GM23248 (cell line): ENCODE measurements at regions not wholly inside any gene's neighbourhood (a gene's known extent, or its start where the extent isn't known, plus 50 kb on each side); places are given as distances from the start of the nearest gene placed in this dataset.

Experiments
- DNase-seq: peaks from one replicate; pipeline ENCODE4 v3.0.0-alpha.2; 2015
- H2AFZ ChIP-seq: fragments of 200-600 bp; sonication (generic); 2 replicates; pipeline ENCODE4 v1.6.1; 2016; ENCODE audit warnings: antibody characterized with exemption
- H3F3A ChIP-seq: fragments of 200-600 bp; sonication (generic); 2 replicates; pipeline ENCODE4 v1.6.1; 2016; ENCODE audit warnings: mild to moderate bottlenecking, antibody characterized with exemption, mixed run types; ENCODE audit not compliant: insufficient read depth
- H3K27ac ChIP-seq: fragments of 200-600 bp; sonication (generic); 2 replicates; pipeline ENCODE4 v1.5.1; 2016; ENCODE audit warnings: mild to moderate bottlenecking
- H3K27me3 ChIP-seq: fragments of 200-600 bp; sonication (generic); replicated peaks from 2 replicates; pipeline ENCODE4 v1.6.1; 2016; ENCODE audit warnings: mild to moderate bottlenecking; ENCODE audit not compliant: insufficient read depth
- H3K36me3 ChIP-seq: fragments of 200-600 bp; sonication (generic); 2 replicates; pipeline ENCODE4 v1.6.1; 2016; ENCODE audit warnings: low read depth, mild to moderate bottlenecking
- H3K4me1 ChIP-seq: fragments of 200-600 bp; sonication (generic); 2 replicates; pipeline ENCODE4 v1.6.1; 2016; ENCODE audit warnings: mild to moderate bottlenecking; ENCODE audit not compliant: insufficient read depth
- H3K4me2 ChIP-seq: fragments of 200-600 bp; sonication (generic); one replicate; pipeline ENCODE4 v1.6.1; 2016; ENCODE audit warnings: mild to moderate bottlenecking; ENCODE audit not compliant: unreplicated experiment
- H3K4me3 ChIP-seq: fragments of 200-600 bp; sonication (generic); 2 replicates; pipeline ENCODE4 v1.5.1; 2016; ENCODE audit warnings: mild to moderate bottlenecking
- H3K79me2 ChIP-seq: fragments of 200-600 bp; sonication (generic); 2 replicates; pipeline ENCODE4 v1.6.1; 2016; ENCODE audit warnings: mild to moderate bottlenecking; ENCODE audit not compliant: insufficient read depth
- H3K9ac ChIP-seq: fragments of 200-600 bp; sonication (generic); 2 replicates; pipeline ENCODE4 v1.6.1; 2016; ENCODE audit warnings: mild to moderate bottlenecking
- H3K9me2 ChIP-seq: fragments of 200-600 bp; sonication (generic); 2 replicates; pipeline ENCODE4 v1.6.1; 2016; ENCODE audit warnings: mixed run types, mild to moderate bottlenecking, moderate library complexity; ENCODE audit not compliant: insufficient read depth
- H3K9me3 ChIP-seq: fragments of 200-600 bp; sonication (generic); one replicate; pipeline ENCODE4 v1.6.1; 2017; ENCODE audit warnings: low read depth
- H4K20me1 ChIP-seq: fragments of 200-600 bp; sonication (generic); 2 replicates; pipeline ENCODE4 v1.6.0; 2016; ENCODE audit not compliant: insufficient read depth
- EZH2 ChIP-seq: fragments of 200-600 bp; sonication (generic); IDR thresholded peaks from 2 replicates; pipeline ENCODE4 v1.6.1; 2018; ENCODE audit warnings: antibody characterized with exemption, mild to moderate bottlenecking; ENCODE audit not compliant: insufficient read depth, poor library complexity, severe bottlenecking
- EZH2phosphoT487 ChIP-seq: fragments of 200-600 bp; sonication (generic); IDR thresholded peaks from 2 replicates; pipeline ENCODE4 v1.6.1; 2018; ENCODE audit warnings: antibody characterized with exemption, moderate library complexity, mild to moderate bottlenecking, low read depth; ENCODE audit not compliant: insufficient read depth
- WGBS, 2 experiments: methylation state at CpG; one replicate each; pipeline ENCODE4 v1.1.6; 2015 to 2017; ENCODE audit warnings: low lambda C conversion rate in 2 of 2, low coverage in 1 of 2; ENCODE audit errors: missing lambda C conversion rate in 2 of 2; 5-methylcytosine and 5-hydroxymethylcytosine counted together
- in situ Hi-C: fragments of 300-500 bp; cut with MboI; formaldehyde crosslinking; loops from 2 replicates; pipeline ENCODE4 v1.15.0; 2020

DNA sequence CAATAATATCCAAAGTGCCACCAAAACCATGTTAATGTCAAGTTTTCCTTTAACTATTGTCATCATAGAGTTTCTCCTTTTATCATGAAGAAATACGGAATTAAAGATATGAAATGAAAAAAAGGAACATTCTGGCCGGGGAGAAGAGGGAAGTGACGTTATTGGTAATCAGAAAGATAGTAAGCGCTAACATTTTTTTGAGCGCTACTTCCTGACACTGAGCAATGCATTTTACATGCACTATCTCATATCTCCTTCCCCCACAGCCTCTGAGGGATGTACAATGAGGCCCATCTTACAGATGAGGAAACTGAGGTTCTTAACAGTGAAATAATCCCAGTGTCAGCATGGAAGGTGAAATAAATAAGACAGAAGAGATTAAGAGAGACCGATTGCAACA lies 410.9 kb downstream of the SOX9 start:
- Histone ChIP-seq H3K4me3 (no peak overlapping the region), H3K36me3 (no peaks in the 10 kb centered on the region), H3K4me1 (no peaks in the 10 kb centered on the region), H3K4me2 (no peak overlapping the region), H3K79me2 (peaks cover 67% of the 10 kb centered on the region), H2AFZ (no peak overlapping the region), H3K9me3 (no peaks in the 10 kb centered on the region), H4K20me1 (no peaks in the 10 kb centered on the region), H3K27me3 (no peaks in the 10 kb centered on the region), H3F3A (no peaks in the 10 kb centered on the region), H3K27ac (no peak overlapping the region), H3K9ac (no peak overlapping the region), H3K9me2 (no peaks in the 10 kb centered on the region)
- WGBS, 2 experiments: 88 to 91% methylated on average over 6 of the region's 6 CpGs
- in situ Hi-C loops: loop anchor here (10.0 to 25.0 kb wide), 7 partner anchors 197 to 1894 kb away; no protein-coding TSS in a partner anchor
- TF ChIP-seq EZH2 (no peak), EZH2phosphoT487 (no peak)
- no peak for DNase-seq

DNA sequence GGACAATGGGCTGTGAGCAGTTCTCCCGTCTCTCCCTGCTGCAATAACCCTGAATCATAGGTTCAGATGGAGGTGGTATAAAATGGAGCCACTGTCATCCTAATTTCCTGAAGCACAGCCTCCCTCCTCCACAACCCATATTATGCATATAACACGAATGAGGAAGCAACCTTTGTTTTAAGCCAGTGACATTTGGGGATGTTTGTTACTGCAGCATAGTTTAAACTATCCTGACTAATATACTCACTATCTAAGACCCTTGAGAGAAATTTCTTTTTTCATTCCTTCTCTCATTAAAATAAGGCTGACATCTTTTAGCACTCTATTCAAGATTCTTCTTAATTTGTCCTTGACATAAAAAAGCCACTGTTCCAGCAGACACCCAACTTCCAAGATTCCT lies 413.4 kb downstream of the SOX9 start:
- H3K4me1 ChIP-seq: no peaks in the 10 kb centered on the region
- no peak overlapping the region for H3K4me2 ChIP-seq
- H4K20me1 ChIP-seq: no peaks in the 10 kb centered on the region
- H3K36me3 ChIP-seq: no peaks in the 10 kb centered on the region
- no peaks in the 10 kb centered on the region for H3K9me3 ChIP-seq
- no peak overlapping the region for H3K9ac ChIP-seq
- H3K9me2 ChIP-seq: no peaks in the 10 kb centered on the region
- no peak overlapping the region for H3K27ac ChIP-seq
- whole genome bisulfite sequencing, 2 experiments: 90 to 94% methylated on average over 2 of the region's 2 CpGs
- peaks cover 64% of the 10 kb centered on the region for H3K79me2 ChIP-seq
- TF ChIP-seq EZH2: no peak
- TF ChIP-seq EZH2phosphoT487: no peak
- in situ Hi-C loops: loop anchor here (10.0 to 25.0 kb wide), 7 partner anchors 199 to 1897 kb away; no protein-coding TSS in a partner anchor
- no peak overlapping the region for H3K4me3 ChIP-seq
- no peaks in the 10 kb centered on the region for H3F3A ChIP-seq
- no peak for DNase-seq
- H3K27me3 ChIP-seq: no peaks in the 10 kb centered on the region
- no peak overlapping the region for H2AFZ ChIP-seq

DNA sequence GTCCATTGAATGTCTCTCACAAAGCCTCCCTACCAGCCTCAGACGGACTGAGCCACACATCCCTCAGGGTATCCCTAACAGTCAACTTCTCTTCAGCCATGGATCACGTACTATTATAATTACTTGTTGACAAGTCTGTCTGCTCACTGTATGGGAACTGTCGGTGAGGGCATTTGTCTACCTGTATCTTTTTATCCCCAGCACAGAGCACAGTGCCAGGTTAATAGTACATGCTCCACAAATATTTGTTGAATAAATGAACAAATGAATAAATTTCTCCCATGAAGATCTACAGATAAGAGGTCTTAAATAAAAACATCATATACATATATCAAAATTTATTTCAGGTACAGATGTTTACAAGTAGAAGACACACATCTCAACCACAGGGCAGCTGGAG lies 414.0 kb downstream of the SOX9 start:
- peaks cover 3% of the 10 kb centered on the region; the same call in 1 of the 2 replicates for H3K4me1 ChIP-seq
- H3K4me2 ChIP-seq: no peak overlapping the region
- no peaks in the 10 kb centered on the region for H4K20me1 ChIP-seq
- H2AFZ ChIP-seq: no peak overlapping the region
- DNase-seq: no peak
- no peaks in the 10 kb centered on the region for H3F3A ChIP-seq
- no peaks in the 10 kb centered on the region for H3K9me3 ChIP-seq
- in situ Hi-C loops: loop anchor here (10.0 to 25.0 kb wide), 7 partner anchors 200 to 1897 kb away; no protein-coding TSS in a partner anchor
- no peak overlapping the region for H3K4me3 ChIP-seq
- H3K9ac ChIP-seq: no peak overlapping the region
- no peaks in the 10 kb centered on the region for H3K9me2 ChIP-seq
- WGBS, 2 experiments: 97 to 98% methylated on average over 3 of the region's 3 CpGs
- no peak overlapping the region for H3K27ac ChIP-seq
- TF ChIP-seq EZH2: no peak
- peaks cover 61% of the 10 kb centered on the region for H3K79me2 ChIP-seq
- H3K36me3 ChIP-seq: no peaks in the 10 kb centered on the region
- no peaks in the 10 kb centered on the region for H3K27me3 ChIP-seq

DNA sequence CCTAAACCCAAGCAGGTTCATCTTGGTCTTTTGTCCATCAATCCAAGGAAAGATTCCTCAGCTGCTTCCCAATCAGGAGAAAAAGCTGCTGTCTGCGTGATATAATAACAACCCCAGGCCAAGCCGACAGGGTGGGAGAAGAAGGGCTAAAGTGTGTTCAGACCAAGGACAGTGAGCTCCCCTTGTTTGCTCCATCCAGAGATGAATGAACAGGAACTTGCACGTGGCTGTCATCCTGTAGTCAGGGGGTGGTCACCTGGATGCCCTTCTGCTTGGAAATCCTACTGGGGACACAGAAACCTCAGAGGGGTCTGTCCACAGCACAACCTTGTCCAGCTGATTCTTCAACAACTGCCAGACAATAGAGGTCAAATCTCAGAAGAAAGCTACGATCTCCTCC lies 414.5 kb downstream of the SOX9 start:
- Histone ChIP-seq H3K9me3 (no peaks in the 10 kb centered on the region), H2AFZ (no peak overlapping the region), H3K36me3 (no peaks in the 10 kb centered on the region), H3K79me2 (peaks cover 55% of the 10 kb centered on the region), H4K20me1 (no peaks in the 10 kb centered on the region), H3K9me2 (no peaks in the 10 kb centered on the region), H3K9ac (no peak overlapping the region), H3K27me3 (no peaks in the 10 kb centered on the region), H3F3A (no peaks in the 10 kb centered on the region), H3K4me2 (no peak overlapping the region), H3K4me3 (no peak overlapping the region), H3K27ac (no peak overlapping the region), H3K4me1 (peaks cover 4% of the 10 kb centered on the region; the same call in 1 of the 2 replicates)
- WGBS, 2 experiments: 93% methylated on average over 4 of the region's 4 CpGs
- DNase-seq: no peak
- in situ Hi-C loops: loop anchor here (10.0 to 25.0 kb wide), 7 partner anchors 201 to 1898 kb away; no protein-coding TSS in a partner anchor
- TF ChIP-seq EZH2 (no peak), EZH2phosphoT487 (no peak)

DNA sequence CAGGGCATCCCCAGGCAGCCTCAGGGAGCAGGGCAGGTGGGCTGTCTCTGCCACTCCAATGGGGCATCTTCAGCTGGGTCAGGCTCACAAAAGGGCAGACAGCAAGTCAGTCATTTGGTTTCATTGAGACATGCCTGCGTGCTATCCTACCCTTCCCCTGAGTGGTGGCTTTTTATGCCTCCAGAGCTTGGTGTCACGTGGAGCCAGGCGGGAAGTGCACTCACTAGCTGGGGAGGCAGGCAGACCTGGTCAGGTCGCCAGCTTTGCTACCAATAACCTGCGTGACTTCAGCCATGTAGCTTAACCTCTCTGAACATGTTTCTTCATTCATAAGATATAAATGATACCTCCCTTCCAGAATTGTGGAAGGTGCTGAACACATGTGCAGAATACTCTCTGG lies 415.0 kb downstream of the SOX9 start:
- H3K79me2 ChIP-seq: peaks cover 51% of the 10 kb centered on the region
- in situ Hi-C loops: loop anchor here (10.0 to 25.0 kb wide), 7 partner anchors 201 to 1898 kb away; no protein-coding TSS in a partner anchor

More for the DNA sequence above, 415.0 kb downstream of the SOX9 start:
- Histone ChIP-seq H3K36me3 (no peaks in the 10 kb centered on the region), H3K27me3 (no peaks in the 10 kb centered on the region), H3K9me3 (no peaks in the 10 kb centered on the region), H3K4me1 (peaks cover 4% of the 10 kb centered on the region; the same call in 1 of the 2 replicates), H3K9me2 (no peaks in the 10 kb centered on the region), H3K9ac (no peak overlapping the region), H2AFZ (no peak overlapping the region), H4K20me1 (no peaks in the 10 kb centered on the region), H3F3A (no peaks in the 10 kb centered on the region), H3K27ac (no peak overlapping the region), H3K4me3 (no peak overlapping the region), H3K4me2 (no peak overlapping the region)
- DNase-seq: no peak
- no peak for TF ChIP-seq EZH2phosphoT487
- no peak for TF ChIP-seq EZH2
- WGBS, 2 experiments: 89 to 94% methylated on average over 5 of the region's 5 CpGs
